ENCODE measurements at regions not wholly inside any gene's neighbourhood (a gene's known extent, or its start where the extent isn't known, plus 50 kb on each side); places are given as distances from the start of the nearest gene placed in this dataset.

DNA sequence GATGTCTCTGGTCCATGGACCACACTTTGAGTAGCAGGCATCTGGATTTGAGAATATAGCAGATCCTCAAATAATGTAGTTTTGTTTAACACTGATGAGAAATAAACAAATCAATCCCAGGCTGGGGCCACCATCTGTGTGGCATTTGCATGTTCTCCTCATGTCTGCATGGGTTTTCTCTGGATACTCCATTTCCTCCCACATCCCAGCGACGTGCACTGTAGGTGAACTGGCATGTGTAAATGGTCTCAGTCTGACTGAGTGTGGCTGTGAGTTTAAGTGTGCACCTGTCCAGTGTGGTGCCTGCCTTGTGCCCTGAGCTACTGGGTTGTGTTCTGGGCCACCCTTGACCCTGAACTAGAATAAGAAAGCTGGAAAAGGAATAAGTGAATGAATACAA is 66.3 kb upstream of the NANOGP8 start:
- Histone ChIP-seq H3K9me3 (no peaks in the 10 kb centered on the region), H3K27ac (no peak overlapping the region), H3K4me1 (no peaks in the 10 kb centered on the region), H3K36me3 (no peaks in the 10 kb centered on the region), H3K4me3 (no peak overlapping the region), H3K27me3 (no peaks in the 10 kb centered on the region)
- 87 to 91% methylated on average over 2 of the region's 2 CpGs for WGBS, 2 donors
- TF ChIP-seq EP300 (IDR thresholded peaks at IDR 0.05) (no peak), POLR2A (IDR thresholded peaks at IDR 0.05) (no peak)
- TF ChIP-seq, protein P1, sequence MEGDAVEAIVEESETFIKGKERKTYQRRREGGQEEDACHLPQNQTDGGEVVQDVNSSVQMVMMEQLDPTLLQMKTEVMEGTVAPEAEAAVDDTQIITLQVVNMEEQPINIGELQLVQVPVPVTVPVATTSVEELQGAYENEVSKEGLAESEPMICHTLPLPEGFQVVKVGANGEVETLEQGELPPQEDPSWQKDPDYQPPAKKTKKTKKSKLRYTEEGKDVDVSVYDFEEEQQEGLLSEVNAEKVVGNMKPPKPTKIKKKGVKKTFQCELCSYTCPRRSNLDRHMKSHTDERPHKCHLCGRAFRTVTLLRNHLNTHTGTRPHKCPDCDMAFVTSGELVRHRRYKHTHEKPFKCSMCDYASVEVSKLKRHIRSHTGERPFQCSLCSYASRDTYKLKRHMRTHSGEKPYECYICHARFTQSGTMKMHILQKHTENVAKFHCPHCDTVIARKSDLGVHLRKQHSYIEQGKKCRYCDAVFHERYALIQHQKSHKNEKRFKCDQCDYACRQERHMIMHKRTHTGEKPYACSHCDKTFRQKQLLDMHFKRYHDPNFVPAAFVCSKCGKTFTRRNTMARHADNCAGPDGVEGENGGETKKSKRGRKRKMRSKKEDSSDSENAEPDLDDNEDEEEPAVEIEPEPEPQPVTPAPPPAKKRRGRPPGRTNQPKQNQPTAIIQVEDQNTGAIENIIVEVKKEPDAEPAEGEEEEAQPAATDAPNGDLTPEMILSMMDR (IDR thresholded peaks at IDR 0.05) = no peak
- DNase-seq (ENCODE audit: low spot score in 2 of 2) = no peak

DNA sequence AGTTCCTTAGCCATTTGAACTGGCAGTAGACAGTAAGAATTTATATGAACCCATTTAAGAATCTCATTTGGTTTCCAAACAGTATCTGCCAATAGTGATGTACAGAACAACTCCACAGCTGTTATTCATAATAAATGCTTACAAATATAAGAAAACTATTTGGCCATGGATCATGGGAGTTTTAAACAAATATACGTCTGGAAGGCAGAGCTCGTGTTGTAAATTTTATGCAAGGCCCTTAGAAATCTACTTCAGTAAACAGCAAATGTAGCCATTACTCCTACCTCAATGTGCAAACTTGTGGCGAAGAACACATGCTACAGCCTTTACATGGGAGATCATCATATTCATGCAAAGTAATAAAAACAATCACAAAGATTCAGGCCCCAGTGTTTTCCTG is 65.3 kb upstream of the NANOGP8 start:
- 76% methylated on average over 3 of the region's 3 CpGs for WGBS, 2 donors
- Histone ChIP-seq H3K27ac (no peak overlapping the region), H3K4me1 (no peaks in the 10 kb centered on the region), H3K36me3 (no peaks in the 10 kb centered on the region), H3K27me3 (no peaks in the 10 kb centered on the region), H3K9me3 (no peaks in the 10 kb centered on the region), H3K4me3 (no peak overlapping the region)
- no peak for DNase-seq (ENCODE audit: low spot score in 2 of 2)
- TF ChIP-seq POLR2A (IDR thresholded peaks at IDR 0.05) (no peak), EP300 (IDR thresholded peaks at IDR 0.05) (no peak)
- TF ChIP-seq, protein P1 (IDR thresholded peaks at IDR 0.05) = no peak

GRCh38 chr15:35145336-35145735 is 60.2 kb upstream of the NANOGP8 start:
- no peaks in the 10 kb centered on the region for H3K27me3 ChIP-seq
- no peaks in the 10 kb centered on the region for H3K4me1 ChIP-seq
- TF ChIP-seq, protein P1 (IDR thresholded peaks at IDR 0.05) = no peak
- TF ChIP-seq EP300 (IDR thresholded peaks at IDR 0.05) (no peak), POLR2A (IDR thresholded peaks at IDR 0.05) (no peak)
- H3K4me3 ChIP-seq = no peak overlapping the region
- no peak for DNase-seq (ENCODE audit: low spot score in 2 of 2)
- no peak overlapping the region for H3K27ac ChIP-seq
- 57 to 67% methylated on average over 1 of the region's 1 CpG for WGBS, 2 donors
- no peaks in the 10 kb centered on the region for H3K36me3 ChIP-seq
- no peaks in the 10 kb centered on the region for H3K9me3 ChIP-seq

DNA sequence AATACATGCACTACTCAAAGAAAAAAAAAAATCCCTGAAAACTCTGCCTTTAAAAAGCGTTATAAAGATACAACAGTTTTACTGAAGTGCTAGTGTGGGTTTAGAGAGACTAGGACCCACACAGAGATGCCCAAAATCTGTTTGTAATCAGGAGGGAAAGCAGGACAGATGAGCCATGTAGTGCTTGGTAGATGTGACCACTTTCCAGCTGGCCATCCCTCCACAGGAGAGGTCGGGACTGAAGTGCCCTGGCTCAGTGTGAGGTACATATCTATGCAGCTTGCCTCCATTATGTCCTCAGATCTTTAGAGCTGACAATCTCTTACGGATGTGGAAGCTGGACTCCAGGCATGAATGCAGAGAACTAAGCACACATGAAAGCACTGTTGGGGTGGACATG is 57.5 kb upstream of the NANOGP8 start:
- Histone ChIP-seq H3K36me3 (no peaks in the 10 kb centered on the region), H3K27ac (no peak overlapping the region)
- WGBS, 2 donors = 63 to 66% methylated on average over 3 of the region's 3 CpGs

DNA sequence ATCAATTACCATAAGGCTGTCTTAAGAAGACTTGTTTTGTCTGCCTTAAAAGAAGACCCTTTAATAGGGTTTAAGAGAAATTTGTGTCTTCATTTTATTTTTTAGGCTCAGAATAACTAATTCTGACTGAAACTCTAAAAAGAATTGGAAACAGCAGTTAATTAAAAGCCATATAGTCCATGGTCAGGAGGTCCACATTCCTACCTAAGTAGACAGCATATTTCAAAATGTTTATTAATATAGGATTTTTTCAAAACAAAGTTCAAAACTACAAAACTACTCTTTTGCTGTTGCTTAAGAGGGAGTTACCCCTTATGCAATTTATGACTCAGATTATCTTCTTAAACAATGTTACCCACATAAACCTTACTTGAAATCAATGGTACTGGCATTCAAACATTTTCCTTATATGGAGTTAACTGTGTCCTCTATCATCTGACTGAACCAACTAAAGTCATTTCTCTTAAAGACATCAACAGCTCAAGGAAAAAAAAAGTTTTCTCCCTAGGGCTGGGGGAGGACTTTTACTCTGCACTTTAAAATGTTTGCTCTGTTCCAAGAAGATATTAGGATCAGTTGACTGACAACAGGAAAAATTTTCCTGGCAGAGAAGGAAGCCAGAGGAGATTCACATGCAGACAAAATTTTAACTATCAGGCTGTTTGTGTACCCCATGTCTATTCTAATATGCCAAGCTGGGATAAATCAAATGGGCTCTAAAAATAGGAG is 56.8 kb upstream of the NANOGP8 start:
- Histone ChIP-seq H3K27me3 (no peaks in the 10 kb centered on the region), H3K9me3 (no peaks in the 10 kb centered on the region), H3K27ac (no peak overlapping the region), H3K4me1 (no peaks in the 10 kb centered on the region), H3K36me3 (no peaks in the 10 kb centered on the region), H3K4me3 (no peak overlapping the region)
- DNase-seq (ENCODE audit: low spot score in 2 of 2) = no peak
- no peak for TF ChIP-seq EP300 (IDR thresholded peaks at IDR 0.05)
- no peak for TF ChIP-seq POLR2A (IDR thresholded peaks at IDR 0.05)
- TF ChIP-seq, protein P1 (IDR thresholded peaks at IDR 0.05) = no peak

More for the DNA sequence above, 57.5 kb upstream of the NANOGP8 start:
- TF ChIP-seq EP300 (IDR thresholded peaks at IDR 0.05) (no peak), POLR2A (IDR thresholded peaks at IDR 0.05) (no peak)
- TF ChIP-seq, protein P1 (IDR thresholded peaks at IDR 0.05) = no peak
- H3K9me3 ChIP-seq = no peaks in the 10 kb centered on the region
- no peak overlapping the region for H3K4me3 ChIP-seq
- no peaks in the 10 kb centered on the region for H3K4me1 ChIP-seq
- no peaks in the 10 kb centered on the region for H3K27me3 ChIP-seq
- DNase-seq (ENCODE audit: low spot score in 2 of 2) = no peak
